ENCODE measurements at regions not wholly inside any gene's neighbourhood (a gene's known extent, or its start where the extent isn't known, plus 50 kb on each side); places are given as distances from the start of the nearest gene placed in this dataset.

- DNase-seq = no peak
- intact Hi-C loops (cut with DNase I, micrococcal nuclease) = no loop called here
- ChIA-PET CTCF (no interaction called here), POLR2A (no interaction called here)
- peaks cover 2% of the 10 kb centered on the region for H3K9me3 Mint-ChIP-seq
- no peak for TF ChIP-seq CTCF (IDR thresholded peaks at IDR 0.05)
- no peaks in the 10 kb centered on the region for H3K9me3 ChIP-seq (ENCODE audit: control insufficient read depth in 1 of 2, insufficient read depth in 1 of 2, low read length in 2 of 2)
- H3K36me3 Mint-ChIP-seq (ENCODE audit: low read depth) = no peaks in the 10 kb centered on the region
- no peak overlapping the region for H3K4me3 ChIP-seq (ENCODE audit: low read length)
- no peaks in the 10 kb centered on the region for H3K27me3 ChIP-seq (ENCODE audit: control insufficient read depth in 1 of 2, insufficient read depth in 2 of 2, low read length in 2 of 2)
- H3K4me3 Mint-ChIP-seq = no peak overlapping the region
- H3K4me1 Mint-ChIP-seq (ENCODE audit: low read depth) = no peaks in the 10 kb centered on the region
- H3K36me3 ChIP-seq (ENCODE audit: insufficient read depth, low read length) = no peaks in the 10 kb centered on the region
- H3K4me1 ChIP-seq (ENCODE audit: insufficient read depth, low read length) = no peaks in the 10 kb centered on the region
- no peak overlapping the region for H3K27ac Mint-ChIP-seq
- no peaks in the 10 kb centered on the region for H3K27me3 Mint-ChIP-seq
- no peak for ATAC-seq (ENCODE audit: poor library complexity)
- H3K27ac ChIP-seq (ENCODE audit: low read depth in 1 of 2, low read length in 2 of 2) = no peak overlapping the region
Observed at GRCh38 chr14:87524011-87524410, 469.0 kb downstream of the GALC start.

GRCh38 chr14:87522575-87522974 is 470.4 kb downstream of the GALC start:
- TF ChIP-seq CTCF (IDR thresholded peaks at IDR 0.05) = no peak
- no peak overlapping the region for H3K27ac ChIP-seq (ENCODE audit: low read depth in 1 of 2, low read length in 2 of 2)
- no peaks in the 10 kb centered on the region for H3K9me3 ChIP-seq (ENCODE audit: control insufficient read depth in 1 of 2, insufficient read depth in 1 of 2, low read length in 2 of 2)
- DNase-seq = no peak
- ChIA-PET CTCF (no interaction called here), POLR2A (no interaction called here)
- H3K27me3 ChIP-seq (ENCODE audit: control insufficient read depth in 1 of 2, insufficient read depth in 2 of 2, low read length in 2 of 2) = no peaks in the 10 kb centered on the region
- Mint-ChIP-seq H3K27ac (no peak overlapping the region), H3K27me3 (no peaks in the 10 kb centered on the region), H3K9me3 (peaks cover 2% of the 10 kb centered on the region), H3K36me3 (ENCODE audit: low read depth) (no peaks in the 10 kb centered on the region), H3K4me3 (no peak overlapping the region), H3K4me1 (ENCODE audit: low read depth) (no peaks in the 10 kb centered on the region)
- H3K4me1 ChIP-seq (ENCODE audit: insufficient read depth, low read length) = no peaks in the 10 kb centered on the region
- H3K4me3 ChIP-seq (ENCODE audit: low read length) = no peak overlapping the region
- no peaks in the 10 kb centered on the region for H3K36me3 ChIP-seq (ENCODE audit: insufficient read depth, low read length)
- intact Hi-C loops (cut with DNase I, micrococcal nuclease) = no loop called here
- no peak for ATAC-seq (ENCODE audit: poor library complexity)

- H3K4me3 ChIP-seq (ENCODE audit: low read length) = no peak overlapping the region
- no peaks in the 10 kb centered on the region for H3K27me3 ChIP-seq (ENCODE audit: control insufficient read depth in 1 of 2, insufficient read depth in 2 of 2, low read length in 2 of 2)
- POLR2A ChIA-PET = no interaction called here
- H3K4me1 ChIP-seq (ENCODE audit: insufficient read depth, low read length) = no peaks in the 10 kb centered on the region
- Mint-ChIP-seq H3K4me3 (no peak overlapping the region), H3K4me1 (ENCODE audit: low read depth) (no peaks in the 10 kb centered on the region), H3K9me3 (peaks cover 4% of the 10 kb centered on the region), H3K36me3 (ENCODE audit: low read depth) (no peaks in the 10 kb centered on the region), H3K27ac (no peak overlapping the region), H3K27me3 (no peaks in the 10 kb centered on the region)
- DNase-seq (no peak), ATAC-seq (ENCODE audit: poor library complexity) (no peak)
- no peak overlapping the region for H3K27ac ChIP-seq (ENCODE audit: low read depth in 1 of 2, low read length in 2 of 2)
- CTCF ChIA-PET = no interaction called here
- TF ChIP-seq CTCF (IDR thresholded peaks at IDR 0.05) = no peak
- intact Hi-C loops (cut with DNase I, micrococcal nuclease) = no loop called here
- H3K36me3 ChIP-seq (ENCODE audit: insufficient read depth, low read length) = no peaks in the 10 kb centered on the region
- no peaks in the 10 kb centered on the region for H3K9me3 ChIP-seq (ENCODE audit: control insufficient read depth in 1 of 2, insufficient read depth in 1 of 2, low read length in 2 of 2)
Observed at GRCh38 chr14:87508333-87508732, 484.6 kb downstream of the GALC start.
